Prostate gland (tissue), 2 donors: ENCODE measurements at regions not wholly inside any gene's neighbourhood (a gene's known extent, or its start where the extent isn't known, plus 50 kb on each side); places are given as distances from the start of the nearest gene placed in this dataset.

Experiments used
- POLR2A ChIP-seq: fragments of 450-650 bp; IDR thresholded peaks from one replicate; pipeline ENCODE4 v1.6.1; 2016; ENCODE audit warnings: antibody characterized with exemption, mild to moderate bottlenecking
- TF ChIP-seq, protein P1 (sequence below), 4 experiments: fragments of 200-600 bp in 2 of 4; fragments of 450-650 bp in 2 of 4; sonication (generic) in 2 of 4; IDR thresholded peaks; 1 replicate in 3 of 4; 2 replicates in 1 of 4; pipeline ENCODE4 v1.5.1; 2016 to 2019; ENCODE audit warnings: antibody characterized with exemption in 4 of 4, mild to moderate bottlenecking in 2 of 4, moderate library complexity in 2 of 4

DNA sequence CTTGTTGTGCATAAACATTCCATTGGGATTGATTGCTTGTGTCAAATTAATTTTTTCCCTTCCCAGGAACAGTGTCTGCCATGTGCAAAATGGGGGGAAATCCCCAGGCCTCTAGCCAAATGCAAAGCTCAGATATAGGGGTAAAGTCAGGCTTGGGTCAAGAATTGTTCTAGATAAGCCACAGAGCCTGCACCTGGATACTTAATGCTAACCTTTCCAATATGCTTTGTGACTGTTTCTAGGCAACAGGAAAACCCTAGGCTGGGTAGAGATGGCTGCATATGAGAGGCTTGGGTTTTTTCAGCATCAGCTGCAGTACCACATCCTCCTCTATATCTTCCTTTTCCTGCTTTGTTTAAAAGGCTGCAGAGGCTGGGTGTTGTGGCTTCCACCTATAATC, 61.9 kb upstream of the ROPN1 start:
- TF ChIP-seq POLR2A = no peak
- TF ChIP-seq, protein P1, sequence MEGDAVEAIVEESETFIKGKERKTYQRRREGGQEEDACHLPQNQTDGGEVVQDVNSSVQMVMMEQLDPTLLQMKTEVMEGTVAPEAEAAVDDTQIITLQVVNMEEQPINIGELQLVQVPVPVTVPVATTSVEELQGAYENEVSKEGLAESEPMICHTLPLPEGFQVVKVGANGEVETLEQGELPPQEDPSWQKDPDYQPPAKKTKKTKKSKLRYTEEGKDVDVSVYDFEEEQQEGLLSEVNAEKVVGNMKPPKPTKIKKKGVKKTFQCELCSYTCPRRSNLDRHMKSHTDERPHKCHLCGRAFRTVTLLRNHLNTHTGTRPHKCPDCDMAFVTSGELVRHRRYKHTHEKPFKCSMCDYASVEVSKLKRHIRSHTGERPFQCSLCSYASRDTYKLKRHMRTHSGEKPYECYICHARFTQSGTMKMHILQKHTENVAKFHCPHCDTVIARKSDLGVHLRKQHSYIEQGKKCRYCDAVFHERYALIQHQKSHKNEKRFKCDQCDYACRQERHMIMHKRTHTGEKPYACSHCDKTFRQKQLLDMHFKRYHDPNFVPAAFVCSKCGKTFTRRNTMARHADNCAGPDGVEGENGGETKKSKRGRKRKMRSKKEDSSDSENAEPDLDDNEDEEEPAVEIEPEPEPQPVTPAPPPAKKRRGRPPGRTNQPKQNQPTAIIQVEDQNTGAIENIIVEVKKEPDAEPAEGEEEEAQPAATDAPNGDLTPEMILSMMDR (IDR thresholded peaks at IDR 0.05) = no peak
